ENCODE measurements at regions not wholly inside any gene's neighbourhood (a gene's known extent, or its start where the extent isn't known, plus 50 kb on each side); places are given as distances from the start of the nearest gene placed in this dataset.
"Not testable (repeated sequence)": the region's sequence is repeated elsewhere in the genome, so short reads cannot be mapped to it uniquely, and the experiment has no call there.

DNA sequence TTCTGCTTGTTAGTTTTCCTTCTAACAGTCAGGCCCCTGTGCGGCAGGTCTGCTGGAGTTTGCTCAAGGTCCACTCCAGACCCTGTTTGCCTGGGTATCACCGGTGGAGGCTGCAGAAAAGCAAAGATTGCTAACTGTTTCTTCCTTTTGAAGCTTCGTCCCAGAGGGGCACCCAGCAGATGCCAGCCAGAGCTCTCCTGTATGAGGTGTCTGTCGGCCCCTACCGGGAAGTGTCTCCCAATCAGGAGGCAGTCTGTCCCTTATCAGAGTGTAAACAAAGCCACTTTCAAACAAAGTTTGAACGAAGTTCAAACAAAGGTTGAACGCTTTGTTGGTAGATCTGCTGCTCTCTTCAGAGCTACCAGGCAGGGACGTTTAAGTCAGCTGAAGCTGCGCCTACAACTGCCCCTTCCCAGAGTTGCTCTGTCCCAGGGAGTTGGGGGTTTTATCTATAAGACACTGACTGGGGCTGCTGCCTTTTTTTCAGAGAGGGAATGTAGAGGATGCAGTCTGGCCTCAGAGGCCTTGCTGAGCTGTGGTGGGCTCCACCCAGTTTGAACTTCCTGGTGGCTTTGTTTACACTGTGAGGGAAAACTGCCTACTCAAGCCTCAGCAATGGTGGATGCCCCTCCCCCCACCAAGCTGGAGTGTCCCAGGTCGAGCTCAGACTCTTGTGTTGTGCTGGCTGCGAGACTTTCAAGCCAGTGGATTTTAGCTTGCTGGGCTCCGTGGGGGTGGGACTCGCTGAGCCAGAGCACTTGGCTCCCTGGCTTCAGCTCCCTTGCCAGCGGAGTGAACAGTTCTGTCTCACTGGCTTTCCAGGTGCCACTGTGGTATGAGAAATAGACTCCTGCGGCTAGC lies 401.8 kb downstream of the SRGAP2C start:
- Histone ChIP-seq H3K4me3 (no peak overlapping the region), H3K9me3 (no peaks in the 10 kb centered on the region), H3K36me3 (no peaks in the 10 kb centered on the region), H3K27me3 (replicated peaks; ENCODE audit: insufficient read depth) (no peaks in the 10 kb centered on the region), H3K27ac (no peak overlapping the region), H3K4me1 (replicated peaks) (no peaks in the 10 kb centered on the region)
- DNase-seq (ENCODE audit: low spot score) = no peak
- 68% methylated on average over 15 of the region's 15 CpGs for WGBS
- TF ChIP-seq, protein P1, sequence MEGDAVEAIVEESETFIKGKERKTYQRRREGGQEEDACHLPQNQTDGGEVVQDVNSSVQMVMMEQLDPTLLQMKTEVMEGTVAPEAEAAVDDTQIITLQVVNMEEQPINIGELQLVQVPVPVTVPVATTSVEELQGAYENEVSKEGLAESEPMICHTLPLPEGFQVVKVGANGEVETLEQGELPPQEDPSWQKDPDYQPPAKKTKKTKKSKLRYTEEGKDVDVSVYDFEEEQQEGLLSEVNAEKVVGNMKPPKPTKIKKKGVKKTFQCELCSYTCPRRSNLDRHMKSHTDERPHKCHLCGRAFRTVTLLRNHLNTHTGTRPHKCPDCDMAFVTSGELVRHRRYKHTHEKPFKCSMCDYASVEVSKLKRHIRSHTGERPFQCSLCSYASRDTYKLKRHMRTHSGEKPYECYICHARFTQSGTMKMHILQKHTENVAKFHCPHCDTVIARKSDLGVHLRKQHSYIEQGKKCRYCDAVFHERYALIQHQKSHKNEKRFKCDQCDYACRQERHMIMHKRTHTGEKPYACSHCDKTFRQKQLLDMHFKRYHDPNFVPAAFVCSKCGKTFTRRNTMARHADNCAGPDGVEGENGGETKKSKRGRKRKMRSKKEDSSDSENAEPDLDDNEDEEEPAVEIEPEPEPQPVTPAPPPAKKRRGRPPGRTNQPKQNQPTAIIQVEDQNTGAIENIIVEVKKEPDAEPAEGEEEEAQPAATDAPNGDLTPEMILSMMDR (IDR thresholded peaks at IDR 0.05) = no peak
- TF ChIP-seq POLR2AphosphoS5 (IDR thresholded peaks at IDR 0.05) = no peak
- TF ChIP-seq POLR2A (IDR thresholded peaks at IDR 0.05) = no peak
- intact Hi-C loops (cut with DNase I) = no loop called here

DNA sequence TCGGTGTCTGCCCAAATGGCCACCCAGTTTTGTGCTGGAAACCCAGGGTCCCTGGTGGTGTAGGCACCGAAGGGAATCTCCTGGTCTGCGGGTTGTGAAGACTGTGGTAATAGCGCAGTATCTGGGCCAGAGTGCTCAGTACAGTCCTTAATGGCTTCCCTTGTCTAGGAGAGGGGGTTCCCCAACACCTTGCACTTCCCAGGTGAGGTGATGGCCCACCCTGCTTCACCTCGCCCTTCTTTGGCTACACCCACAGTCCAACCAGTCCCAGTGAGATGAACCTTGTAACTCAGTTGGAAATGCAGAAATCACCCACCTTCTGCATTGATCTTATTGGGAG lies 402.4 kb downstream of the SRGAP2C start:
- DNase-seq (ENCODE audit: low spot score) = no peak
- no peaks in the 10 kb centered on the region for H3K4me1 ChIP-seq (replicated peaks)
- intact Hi-C loops (cut with DNase I) = no loop called here
- H3K27ac ChIP-seq = no peak overlapping the region
- WGBS = 96% methylated on average over 5 of the region's 5 CpGs
- H3K9me3 ChIP-seq = no peaks in the 10 kb centered on the region
- TF ChIP-seq, protein P1 (IDR thresholded peaks at IDR 0.05) = no peak
- TF ChIP-seq POLR2A (IDR thresholded peaks at IDR 0.05) (no peak), POLR2AphosphoS5 (IDR thresholded peaks at IDR 0.05) (no peak)
- H3K27me3 ChIP-seq (replicated peaks; ENCODE audit: insufficient read depth) = no peaks in the 10 kb centered on the region
- H3K36me3 ChIP-seq = no peaks in the 10 kb centered on the region
- no peak overlapping the region for H3K4me3 ChIP-seq

DNA sequence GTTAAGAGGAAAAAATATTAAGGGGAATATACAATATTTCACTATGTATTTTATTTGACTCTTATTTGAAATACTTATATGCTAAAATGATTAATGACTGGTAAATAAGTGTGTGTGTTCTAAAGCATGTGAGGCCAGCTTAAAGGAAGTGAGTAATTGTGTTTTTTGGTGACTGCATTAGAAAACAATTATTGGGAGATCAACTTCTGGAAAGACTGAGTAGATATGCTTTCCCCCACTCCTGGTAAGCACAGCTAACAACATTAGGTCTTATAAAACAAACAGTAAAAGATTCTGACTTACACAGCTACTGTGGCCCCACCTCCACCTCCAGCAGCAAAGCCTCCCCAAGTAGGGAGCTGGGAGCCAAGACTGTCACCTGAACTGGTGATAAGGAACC lies 403.0 kb downstream of the SRGAP2C start:
- H3K4me1 ChIP-seq (replicated peaks) = no peaks in the 10 kb centered on the region
- no peak for TF ChIP-seq POLR2A (IDR thresholded peaks at IDR 0.05)
- TF ChIP-seq, protein P1 (IDR thresholded peaks at IDR 0.05) = no peak
- TF ChIP-seq POLR2AphosphoS5 (IDR thresholded peaks at IDR 0.05) = no peak
- no peak for DNase-seq (ENCODE audit: low spot score)
- H3K36me3 ChIP-seq = no peaks in the 10 kb centered on the region
- no peak overlapping the region for H3K27ac ChIP-seq
- H3K4me3 ChIP-seq = no peak overlapping the region
- H3K27me3 ChIP-seq (replicated peaks; ENCODE audit: insufficient read depth) = no peaks in the 10 kb centered on the region
- H3K9me3 ChIP-seq = no peaks in the 10 kb centered on the region
- intact Hi-C loops (cut with DNase I) = no loop called here

DNA sequence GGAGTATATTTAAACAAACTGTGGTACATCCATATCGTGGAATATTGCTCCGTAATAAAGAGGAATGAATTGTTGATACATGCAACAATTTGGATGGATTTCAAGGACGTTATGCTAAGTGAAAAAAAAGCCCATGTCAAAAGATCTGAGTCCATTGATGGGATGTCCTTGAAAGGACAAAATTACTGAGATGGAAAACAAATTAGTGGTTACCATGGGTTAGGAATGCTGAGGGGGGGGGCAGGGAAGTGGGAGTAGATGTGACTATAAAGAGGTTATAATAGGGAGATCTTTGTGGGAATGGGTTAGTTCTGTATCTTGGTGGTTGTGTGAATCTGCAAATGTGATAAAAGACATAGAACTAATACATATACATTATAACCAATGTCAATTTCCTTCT lies 409.3 kb downstream of the SRGAP2C start:
- no peak overlapping the region for H3K4me3 ChIP-seq
- H3K27ac ChIP-seq = no peak overlapping the region
- no peaks in the 10 kb centered on the region for H3K27me3 ChIP-seq (replicated peaks; ENCODE audit: insufficient read depth)
- TF ChIP-seq, protein P1 (IDR thresholded peaks at IDR 0.05) = no peak
- TF ChIP-seq POLR2AphosphoS5 (IDR thresholded peaks at IDR 0.05) = no peak
- TF ChIP-seq POLR2A (IDR thresholded peaks at IDR 0.05) = no peak
- intact Hi-C loops (cut with DNase I) = no loop called here
- no peaks in the 10 kb centered on the region for H3K4me1 ChIP-seq (replicated peaks)
- 65% methylated on average over 3 of the region's 3 CpGs for whole genome bisulfite sequencing
- DNase-seq (ENCODE audit: low spot score) = no peak
- H3K36me3 ChIP-seq = no peaks in the 10 kb centered on the region
- no peaks in the 10 kb centered on the region for H3K9me3 ChIP-seq

DNA sequence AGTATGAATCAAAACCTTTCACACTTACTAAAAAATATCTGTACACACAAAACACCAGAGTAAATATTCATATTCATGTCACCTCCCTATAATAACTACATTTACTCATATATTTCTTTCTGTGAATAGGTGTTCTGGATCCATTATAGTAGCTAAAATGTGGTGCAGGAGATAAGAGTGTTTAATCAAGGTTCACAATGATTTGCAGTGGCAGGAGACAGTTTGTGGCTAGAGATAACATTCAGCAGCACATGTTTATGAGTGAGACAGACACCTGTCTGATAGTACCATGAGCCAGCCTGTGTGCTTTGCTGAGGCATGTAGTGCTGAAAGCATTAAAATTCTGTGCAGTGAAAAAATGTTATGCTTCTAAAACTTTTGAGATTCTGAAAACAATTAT lies 410.3 kb downstream of the SRGAP2C start:
- Histone ChIP-seq H3K4me1 (replicated peaks) (no peaks in the 10 kb centered on the region), H3K27ac (no peak overlapping the region), H3K36me3 (no peaks in the 10 kb centered on the region), H3K4me3 (no peak overlapping the region), H3K27me3 (replicated peaks; ENCODE audit: insufficient read depth) (no peaks in the 10 kb centered on the region), H3K9me3 (no peaks in the 10 kb centered on the region)
- intact Hi-C loops (cut with DNase I) = no loop called here
- no peak for DNase-seq (ENCODE audit: low spot score)
- TF ChIP-seq, protein P1 (IDR thresholded peaks at IDR 0.05) = no peak
- no peak for TF ChIP-seq POLR2AphosphoS5 (IDR thresholded peaks at IDR 0.05)
- TF ChIP-seq POLR2A (IDR thresholded peaks at IDR 0.05) = no peak

DNA sequence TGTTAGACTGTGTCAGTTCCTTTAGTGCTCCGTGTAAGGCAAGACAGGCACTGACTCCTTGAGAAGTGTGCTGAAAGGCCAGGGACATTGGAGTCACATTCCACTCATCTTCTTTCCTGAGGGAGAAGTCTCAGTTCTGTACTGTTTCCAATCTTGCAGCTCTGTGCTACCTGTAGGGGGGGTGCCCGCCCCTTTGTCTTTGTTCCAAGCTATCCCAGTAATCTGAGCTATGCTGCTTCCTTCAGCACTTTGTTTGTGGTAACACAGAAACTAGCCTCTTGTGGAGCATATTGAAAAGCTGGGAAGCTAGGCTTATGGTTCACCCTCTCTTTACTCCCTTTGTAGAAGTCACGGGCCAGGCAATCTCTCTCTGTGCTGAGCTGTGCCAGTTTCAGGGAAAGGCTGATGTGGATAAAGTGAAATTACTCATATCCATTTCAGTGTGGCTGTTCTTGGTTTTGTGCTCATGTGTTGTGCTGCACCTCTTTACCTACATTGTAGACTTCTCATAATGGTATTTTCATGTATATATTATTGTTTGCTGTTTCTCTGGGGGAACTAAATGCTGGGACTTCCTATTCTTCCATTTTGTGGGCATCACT lies 420.2 kb downstream of the SRGAP2C start:
- H3K27ac ChIP-seq; H3K9me3 ChIP-seq; H3K4me3 ChIP-seq; H3K36me3 ChIP-seq; H3K27me3 ChIP-seq (replicated peaks; ENCODE audit: insufficient read depth); DNase-seq (ENCODE audit: low spot score); intact Hi-C loops (cut with DNase I); H3K4me1 ChIP-seq (replicated peaks): not testable (repeated sequence)
- no CpG with 5 or more reads among the region's 3 CpGs for WGBS

DNA sequence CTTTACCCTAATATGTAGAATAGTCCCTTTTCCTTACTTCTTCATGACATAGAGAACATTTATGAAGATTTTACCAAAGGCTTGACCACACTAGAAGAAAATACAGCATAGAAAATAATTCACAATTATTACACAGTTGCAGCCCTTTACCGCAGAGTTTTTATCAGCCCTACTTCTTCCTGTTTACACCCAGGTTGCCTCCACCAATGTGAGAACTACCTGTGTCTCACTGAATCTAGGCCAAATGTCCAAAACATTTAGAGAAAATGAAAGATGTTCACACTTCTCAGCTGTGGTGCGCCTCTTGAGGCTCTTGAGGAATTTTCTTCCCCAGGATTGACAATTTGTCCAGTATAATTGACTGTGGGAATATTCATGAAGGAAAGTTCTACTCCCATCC lies 422.7 kb downstream of the SRGAP2C start:
- H3K9me3 ChIP-seq; H3K4me1 ChIP-seq (replicated peaks); intact Hi-C loops (cut with DNase I); H3K27ac ChIP-seq; H3K27me3 ChIP-seq (replicated peaks; ENCODE audit: insufficient read depth); H3K36me3 ChIP-seq; DNase-seq (ENCODE audit: low spot score); H3K4me3 ChIP-seq: not testable (repeated sequence)
- WGBS = no CpG with 5 or more reads among the region's 2 CpGs

Data from prostate gland (tissue), 2 donors.